PC-9 (cell line): ENCODE measurements at regions not wholly inside any gene's neighbourhood (a gene's known extent, or its start where the extent isn't known, plus 50 kb on each side); places are given as distances from the start of the nearest gene placed in this dataset.

Experiments
- EZH2 ChIP-seq: fragments of 200-600 bp; sonication (generic); IDR thresholded peaks from 2 replicates; pipeline ENCODE4 v1.8.0; 2017; ENCODE audit warnings: antibody characterized with exemption, low read depth
- TF ChIP-seq, protein P1 (sequence below): fragments of 200-600 bp; sonication (generic); conservative IDR thresholded peaks from 2 replicates; pipeline ENCODE4 v1.6.1; 2017; ENCODE audit warnings: mixed run types, antibody characterized with exemption, mild to moderate bottlenecking, moderate library complexity

DNA sequence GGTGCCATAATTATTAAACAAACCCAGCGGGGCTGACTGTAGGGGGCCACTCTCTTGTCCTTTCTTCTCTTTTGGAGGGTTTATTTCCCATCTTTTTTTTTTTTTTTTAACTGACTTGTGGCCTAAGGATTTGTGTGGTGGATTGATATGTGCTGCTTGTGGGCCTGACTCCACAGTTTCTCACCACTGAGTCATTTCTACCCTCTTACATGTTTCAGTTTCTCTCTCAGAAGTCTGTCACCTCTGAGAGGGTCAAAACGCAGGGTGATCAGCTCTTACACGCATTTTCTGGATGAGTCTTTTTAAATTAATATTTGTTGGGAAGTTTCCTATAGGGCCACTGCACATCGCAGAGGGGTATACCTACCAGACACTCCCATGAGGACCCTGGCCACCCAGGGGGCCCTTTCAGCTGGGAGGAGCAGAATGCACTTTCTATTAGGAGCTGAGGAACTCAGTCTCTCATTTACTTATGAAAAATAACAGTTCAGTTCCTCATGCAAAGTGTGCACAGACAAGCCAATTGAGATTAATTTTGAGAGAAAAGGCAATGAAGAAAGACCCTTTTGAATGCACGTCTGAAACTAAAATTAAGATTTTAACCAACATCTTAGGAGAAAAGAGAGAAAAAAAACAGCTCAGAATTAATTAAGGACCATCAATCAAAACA is 407.9 kb downstream of the TECRL start:
- TF ChIP-seq, protein P1, sequence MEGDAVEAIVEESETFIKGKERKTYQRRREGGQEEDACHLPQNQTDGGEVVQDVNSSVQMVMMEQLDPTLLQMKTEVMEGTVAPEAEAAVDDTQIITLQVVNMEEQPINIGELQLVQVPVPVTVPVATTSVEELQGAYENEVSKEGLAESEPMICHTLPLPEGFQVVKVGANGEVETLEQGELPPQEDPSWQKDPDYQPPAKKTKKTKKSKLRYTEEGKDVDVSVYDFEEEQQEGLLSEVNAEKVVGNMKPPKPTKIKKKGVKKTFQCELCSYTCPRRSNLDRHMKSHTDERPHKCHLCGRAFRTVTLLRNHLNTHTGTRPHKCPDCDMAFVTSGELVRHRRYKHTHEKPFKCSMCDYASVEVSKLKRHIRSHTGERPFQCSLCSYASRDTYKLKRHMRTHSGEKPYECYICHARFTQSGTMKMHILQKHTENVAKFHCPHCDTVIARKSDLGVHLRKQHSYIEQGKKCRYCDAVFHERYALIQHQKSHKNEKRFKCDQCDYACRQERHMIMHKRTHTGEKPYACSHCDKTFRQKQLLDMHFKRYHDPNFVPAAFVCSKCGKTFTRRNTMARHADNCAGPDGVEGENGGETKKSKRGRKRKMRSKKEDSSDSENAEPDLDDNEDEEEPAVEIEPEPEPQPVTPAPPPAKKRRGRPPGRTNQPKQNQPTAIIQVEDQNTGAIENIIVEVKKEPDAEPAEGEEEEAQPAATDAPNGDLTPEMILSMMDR: no peak
- no peak for TF ChIP-seq EZH2
